ENCODE measurements at regions not wholly inside any gene's neighbourhood (a gene's known extent, or its start where the extent isn't known, plus 50 kb on each side); places are given as distances from the start of the nearest gene placed in this dataset.
"Not testable (repeated sequence)": the region's sequence is repeated elsewhere in the genome, so short reads cannot be mapped to it uniquely, and the experiment has no call there.

DNA sequence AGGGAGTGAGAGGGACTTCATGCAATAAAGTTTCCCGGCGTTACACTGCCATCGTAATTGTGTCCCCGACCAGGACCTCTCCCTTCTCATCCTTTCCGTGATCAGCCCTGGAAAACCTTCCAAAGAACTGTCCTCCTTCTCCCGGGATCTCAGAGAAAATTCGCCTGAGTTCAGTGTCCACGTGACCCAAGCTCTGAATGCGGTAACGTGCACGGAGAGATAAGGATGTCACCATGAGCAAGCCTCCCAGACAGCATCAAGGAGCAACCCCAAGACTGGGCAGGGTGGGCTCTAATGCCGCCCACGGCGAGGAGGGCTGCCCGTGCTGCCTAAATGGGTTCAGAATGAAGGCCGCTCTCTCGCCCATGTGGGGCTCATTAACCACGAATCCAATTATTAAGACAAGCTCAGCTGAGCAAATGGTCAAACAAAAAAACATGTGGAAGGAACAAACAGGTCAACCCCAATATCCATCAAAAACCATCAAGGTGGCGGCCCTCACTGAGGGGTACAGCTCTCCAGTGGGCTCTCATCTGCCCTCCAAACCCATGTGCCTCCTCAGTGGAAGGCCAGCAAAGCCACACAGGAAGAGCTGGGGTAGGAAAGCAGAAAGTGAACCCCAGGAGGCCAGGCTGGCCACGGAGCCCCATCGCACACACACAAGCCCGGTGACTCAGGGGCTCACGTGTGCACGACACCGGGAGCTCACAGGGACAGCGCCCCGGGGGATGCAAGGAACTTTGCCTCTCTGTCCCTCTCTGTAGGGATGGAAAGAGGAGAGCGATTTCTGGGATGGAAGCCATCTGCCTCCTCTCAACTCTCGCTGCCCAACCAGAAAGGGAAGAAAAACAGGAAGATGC, 62.0 kb downstream of the ART5 start:
- DNase-seq (ENCODE audit: low spot score); H4K20me1 ChIP-seq (ENCODE audit: insufficient read depth, low read length); H3K9me3 ChIP-seq (ENCODE audit: low read length); ATAC-seq; H3K4me1 ChIP-seq (ENCODE audit: insufficient read depth, low read length); H3K4me3 ChIP-seq (replicated peaks in 1 of 3; ENCODE audit: insufficient read depth in 1 of 3, low read depth in 2 of 3, low read length in 3 of 3); CTCF ChIA-PET (ENCODE audit: low intra/inter-chr PET ratio, low total read pairs); H3K27me3 ChIP-seq (ENCODE audit: control insufficient read depth in 1 of 2, insufficient read depth in 2 of 2, low read length in 2 of 2); BruUV-seq (replicated peaks); FAIRE-seq; H3K36me3 ChIP-seq (replicated peaks in 1 of 2; ENCODE audit: control insufficient read depth in 1 of 2, insufficient read depth in 2 of 2, low read length in 2 of 2); intact Hi-C loops (cut with micrococcal nuclease; ENCODE audit: unreplicated experiment); H2AFZ ChIP-seq (ENCODE audit: low read length); H3K27ac ChIP-seq (ENCODE audit: extremely low read length, insufficient read depth, low read length); POLR2A ChIA-PET; in situ Hi-C loops (cut with HindIII; ENCODE audit: extremely low pct_ligation_motif_present, low pct_unique_long_range_greater_than_20kb); H3K4me2 ChIP-seq (ENCODE audit: low read depth, low read length); H3K79me2 ChIP-seq (ENCODE audit: insufficient read depth, low read length); H3K9ac ChIP-seq (ENCODE audit: insufficient read depth, low read depth, low read length): not testable (repeated sequence)
- 36% methylated on average over 9 of the region's 29 CpGs for WGBS (ENCODE audit: low lambda C conversion rate)

GRCh38 chr11:3576066-3576604, 65.7 kb downstream of the ART5 start:
- H2AFZ ChIP-seq (ENCODE audit: low read length); H3K9me3 ChIP-seq (ENCODE audit: low read length); POLR2A ChIA-PET; H3K4me3 ChIP-seq (replicated peaks in 1 of 3; ENCODE audit: insufficient read depth in 1 of 3, low read depth in 2 of 3, low read length in 3 of 3); H3K9ac ChIP-seq (ENCODE audit: insufficient read depth, low read depth, low read length); H3K4me2 ChIP-seq (ENCODE audit: low read depth, low read length); H3K27ac ChIP-seq (ENCODE audit: extremely low read length, insufficient read depth, low read length); CTCF ChIA-PET (ENCODE audit: low intra/inter-chr PET ratio, low total read pairs); BruUV-seq (replicated peaks); intact Hi-C loops (cut with micrococcal nuclease; ENCODE audit: unreplicated experiment); H4K20me1 ChIP-seq (ENCODE audit: insufficient read depth, low read length); DNase-seq (ENCODE audit: low spot score); H3K36me3 ChIP-seq (replicated peaks in 1 of 2; ENCODE audit: control insufficient read depth in 1 of 2, insufficient read depth in 2 of 2, low read length in 2 of 2); H3K79me2 ChIP-seq (ENCODE audit: insufficient read depth, low read length); H3K27me3 ChIP-seq (ENCODE audit: control insufficient read depth in 1 of 2, insufficient read depth in 2 of 2, low read length in 2 of 2); H3K4me1 ChIP-seq (ENCODE audit: insufficient read depth, low read length); ATAC-seq; FAIRE-seq; in situ Hi-C loops (cut with HindIII; ENCODE audit: extremely low pct_ligation_motif_present, low pct_unique_long_range_greater_than_20kb): not testable (repeated sequence)
- 3% methylated on average over 4 of the region's 12 CpGs for WGBS (ENCODE audit: low lambda C conversion rate)

Data from HepG2 (cell line).